Endodermal cell (in vitro differentiated cells): ENCODE measurements at regions not wholly inside any gene's neighbourhood (a gene's known extent, or its start where the extent isn't known, plus 50 kb on each side); places are given as distances from the start of the nearest gene placed in this dataset.

Source experiments
- DNase-seq: peaks from one replicate; pipeline ENCODE4 v3.0.0-alpha.2; 2017
- H3K27ac ChIP-seq: 2 replicates; pipeline ENCODE4 v1.5.1; 2013; ENCODE audit warnings: mild to moderate bottlenecking, low read depth, low read length, moderate library complexity
- H3K27me3 ChIP-seq: 2 replicates; pipeline ENCODE4 v1.6.1; 2013; ENCODE audit warnings: mild to moderate bottlenecking, low read length, moderate library complexity; ENCODE audit not compliant: insufficient read depth, control insufficient read depth, poor library complexity, severe bottlenecking
- H3K36me3 ChIP-seq: 2 replicates; pipeline ENCODE4 v1.7.0; 2013; ENCODE audit warnings: mild to moderate bottlenecking, low read length, moderate library complexity; ENCODE audit not compliant: control insufficient read depth, insufficient read depth
- H3K4me1 ChIP-seq: one replicate; pipeline ENCODE4 v1.7.0; 2013; ENCODE audit warnings: low read length; ENCODE audit not compliant: control insufficient read depth, insufficient read depth
- H3K4me3 ChIP-seq: 2 replicates; pipeline ENCODE4 v1.5.1; 2013; ENCODE audit warnings: mild to moderate bottlenecking, low read length, moderate library complexity
- H3K9ac ChIP-seq: 2 replicates; pipeline ENCODE4 v1.6.1; 2013; ENCODE audit warnings: mild to moderate bottlenecking, low read length, moderate library complexity; ENCODE audit not compliant: poor library complexity, severe bottlenecking; ENCODE audit errors: extremely low read depth
- H3K9me3 ChIP-seq: 2 replicates; pipeline ENCODE4 v1.6.1; 2013; ENCODE audit warnings: mild to moderate bottlenecking, low read length, moderate library complexity; ENCODE audit not compliant: control insufficient read depth
- H3K27ac Mint-ChIP-seq: 2 replicates; pipeline ENCODE4 v1.8.0; 2020; ENCODE audit warnings: mixed read lengths
- H3K27me3 Mint-ChIP-seq: 2 replicates; pipeline ENCODE4 v1.8.0; 2021; ENCODE audit warnings: mild to moderate bottlenecking, mixed read lengths; ENCODE audit not compliant: insufficient read depth
- H3K36me3 Mint-ChIP-seq: 2 replicates; pipeline ENCODE4 v1.8.0; 2020; ENCODE audit warnings: low read depth, mixed read lengths
- H3K4me1 Mint-ChIP-seq: 2 replicates; pipeline ENCODE4 v1.8.0; 2020; ENCODE audit warnings: mixed read lengths
- H3K4me3 Mint-ChIP-seq: 2 replicates; pipeline ENCODE4 v1.8.0; 2020; ENCODE audit warnings: mild to moderate bottlenecking, moderate library complexity, mixed read lengths
- H3K9me3 Mint-ChIP-seq: 2 replicates; pipeline ENCODE4 v1.8.0; 2020; ENCODE audit warnings: mild to moderate bottlenecking, mixed read lengths
- WGBS, 2 experiments: methylation state at CpG; one replicate each; pipeline versions ENCODE4 v1.1.5 to v1.1.7; 2013; ENCODE audit warnings: missing lambda C conversion rate in 2 of 2, mixed read lengths in 1 of 2; ENCODE audit not compliant: insufficient coverage in 1 of 2, insufficient read length in 1 of 2; 5-methylcytosine and 5-hydroxymethylcytosine counted together
- TF ChIP-seq, protein P1 (sequence below): fragments of 200-600 bp; sonication (generic); conservative IDR thresholded peaks from 2 replicates; pipeline ENCODE4 v1.5.0; 2021; ENCODE audit warnings: antibody characterized with exemption, mild to moderate bottlenecking

- TF ChIP-seq, protein P1, sequence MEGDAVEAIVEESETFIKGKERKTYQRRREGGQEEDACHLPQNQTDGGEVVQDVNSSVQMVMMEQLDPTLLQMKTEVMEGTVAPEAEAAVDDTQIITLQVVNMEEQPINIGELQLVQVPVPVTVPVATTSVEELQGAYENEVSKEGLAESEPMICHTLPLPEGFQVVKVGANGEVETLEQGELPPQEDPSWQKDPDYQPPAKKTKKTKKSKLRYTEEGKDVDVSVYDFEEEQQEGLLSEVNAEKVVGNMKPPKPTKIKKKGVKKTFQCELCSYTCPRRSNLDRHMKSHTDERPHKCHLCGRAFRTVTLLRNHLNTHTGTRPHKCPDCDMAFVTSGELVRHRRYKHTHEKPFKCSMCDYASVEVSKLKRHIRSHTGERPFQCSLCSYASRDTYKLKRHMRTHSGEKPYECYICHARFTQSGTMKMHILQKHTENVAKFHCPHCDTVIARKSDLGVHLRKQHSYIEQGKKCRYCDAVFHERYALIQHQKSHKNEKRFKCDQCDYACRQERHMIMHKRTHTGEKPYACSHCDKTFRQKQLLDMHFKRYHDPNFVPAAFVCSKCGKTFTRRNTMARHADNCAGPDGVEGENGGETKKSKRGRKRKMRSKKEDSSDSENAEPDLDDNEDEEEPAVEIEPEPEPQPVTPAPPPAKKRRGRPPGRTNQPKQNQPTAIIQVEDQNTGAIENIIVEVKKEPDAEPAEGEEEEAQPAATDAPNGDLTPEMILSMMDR, result peak; percentile 83
- 24 to 28% methylated on average over 6 to 8 of the region's 8 CpGs for WGBS, 2 experiments
Measured at GRCh38 chr11:33970984-33971466, 79.1 kb upstream of the LMO2 start.

DNA sequence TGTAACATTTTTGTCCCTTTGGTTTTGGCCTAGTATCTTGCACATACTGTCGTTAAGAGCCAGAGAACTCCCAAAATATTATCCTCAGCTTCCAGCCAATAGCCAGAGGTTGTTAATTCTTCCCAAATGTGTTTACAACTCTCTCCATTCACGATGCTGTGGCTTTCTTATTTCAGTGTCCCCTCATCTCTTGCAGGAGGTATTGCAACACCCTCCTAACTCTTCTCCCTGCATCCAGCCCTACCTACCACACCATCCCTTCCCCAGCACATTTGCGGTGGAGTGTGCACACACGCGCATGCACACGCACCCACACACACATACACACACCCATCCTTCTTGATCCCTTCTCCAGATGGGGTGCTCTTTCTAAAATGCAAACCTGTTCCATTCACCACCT is 75.6 kb upstream of the LMO2 start:
- DNase-seq, result no peak
- peaks cover 2% of the 10 kb centered on the region for H3K27me3 Mint-ChIP-seq
- Histone ChIP-seq H3K36me3 (no peaks in the 10 kb centered on the region), H3K27me3 (no peaks in the 10 kb centered on the region), H3K27ac (no peak overlapping the region), H3K9me3 (no peaks in the 10 kb centered on the region), H3K4me1 (no peaks in the 10 kb centered on the region), H3K4me3 (no peak overlapping the region), H3K9ac (no peak overlapping the region)
- no peak overlapping the region for H3K4me3 Mint-ChIP-seq
- 94 to 97% methylated on average over 6 of the region's 6 CpGs for WGBS, 2 experiments
- H3K4me1 Mint-ChIP-seq, result peaks cover 4% of the 10 kb centered on the region
- no peaks in the 10 kb centered on the region for H3K9me3 Mint-ChIP-seq
- no peaks in the 10 kb centered on the region for H3K36me3 Mint-ChIP-seq
- TF ChIP-seq, protein P1, result no peak
- no peak overlapping the region for H3K27ac Mint-ChIP-seq

More at GRCh38 chr11:33970984-33971466, 79.1 kb upstream of the LMO2 start:
- peak; percentile 79 for DNase-seq
- H3K4me3 ChIP-seq, result no peak overlapping the region
- Mint-ChIP-seq H3K9me3 (no peaks in the 10 kb centered on the region), H3K36me3 (no peaks in the 10 kb centered on the region), H3K27me3 (peaks cover 2% of the 10 kb centered on the region), H3K4me3 (no peak overlapping the region), H3K27ac (no peak overlapping the region), H3K4me1 (no peaks in the 10 kb centered on the region)
- H3K4me1 ChIP-seq, result no peaks in the 10 kb centered on the region
- H3K36me3 ChIP-seq, result no peaks in the 10 kb centered on the region
- H3K27ac ChIP-seq, result no peak overlapping the region
- H3K9ac ChIP-seq, result no peak overlapping the region
- H3K27me3 ChIP-seq, result no peaks in the 10 kb centered on the region
- no peaks in the 10 kb centered on the region for H3K9me3 ChIP-seq

DNA sequence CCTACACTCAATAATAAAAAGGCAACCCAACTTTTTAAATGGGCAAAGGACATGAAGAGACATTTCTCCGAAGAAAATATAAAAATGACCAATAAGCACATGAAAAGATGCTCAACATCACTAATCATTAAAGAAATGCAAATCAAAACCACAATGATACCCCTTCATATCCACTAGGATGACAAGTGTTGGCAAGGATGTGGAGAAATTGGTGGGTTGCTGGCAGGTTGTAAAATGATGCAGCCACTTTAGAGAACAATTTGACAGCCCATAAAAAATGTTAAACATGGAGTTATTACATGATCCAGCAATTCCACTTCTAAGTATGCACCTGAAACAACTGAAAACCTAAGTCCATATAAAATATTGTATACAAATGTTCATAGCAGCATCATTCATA is 73.2 kb upstream of the LMO2 start:
- Mint-ChIP-seq H3K27me3 (peaks cover 2% of the 10 kb centered on the region), H3K9me3 (no peaks in the 10 kb centered on the region), H3K27ac (no peak overlapping the region), H3K4me1 (peaks cover 4% of the 10 kb centered on the region), H3K36me3 (no peaks in the 10 kb centered on the region), H3K4me3 (no peak overlapping the region)
- H3K36me3 ChIP-seq, result no peaks in the 10 kb centered on the region
- no peak overlapping the region for H3K9ac ChIP-seq
- H3K4me3 ChIP-seq, result no peak overlapping the region
- H3K4me1 ChIP-seq, result no peaks in the 10 kb centered on the region
- DNase-seq, result no peak
- TF ChIP-seq, protein P1, result no peak
- no peak overlapping the region for H3K27ac ChIP-seq
- no peaks in the 10 kb centered on the region for H3K9me3 ChIP-seq
- 75 to 90% methylated on average over 1 of the region's 1 CpG for whole genome bisulfite sequencing, 2 experiments
- H3K27me3 ChIP-seq, result no peaks in the 10 kb centered on the region
